GM10248 (cell line): ENCODE measurements at regions not wholly inside any gene's neighbourhood (a gene's known extent, or its start where the extent isn't known, plus 50 kb on each side); places are given as distances from the start of the nearest gene placed in this dataset.

Experiments
- CTCF ChIA-PET: fragments of 300-600 bp; sonication (Branson Sonifier 250); formaldehyde crosslinking; extraction: SDS; loops from one replicate; lab custom pipeline; 2021; ENCODE audit warnings: antibody characterized with exemption; lab: Yijun Ruan, JAX
- POLR2A ChIA-PET: fragments of 350-650 bp; sonication (Branson Sonifier 250); formaldehyde crosslinking; extraction: SDS; loops from one replicate; lab custom pipeline; 2020; ENCODE audit warnings: antibody characterized with exemption; lab: Yijun Ruan, JAX
- DNase-seq: peaks from one replicate; pipeline ENCODE4 v3.0.0; 2012; ENCODE audit errors: extremely low spot score
- TF ChIP-seq, protein P1 (sequence below): IDR thresholded peaks from 2 replicates; pipeline ENCODE4 v1.5.1; 2012; ENCODE audit warnings: mild to moderate bottlenecking, low read depth; ENCODE audit errors: extremely low read depth, missing control alignments, control extremely low read depth

DNA sequence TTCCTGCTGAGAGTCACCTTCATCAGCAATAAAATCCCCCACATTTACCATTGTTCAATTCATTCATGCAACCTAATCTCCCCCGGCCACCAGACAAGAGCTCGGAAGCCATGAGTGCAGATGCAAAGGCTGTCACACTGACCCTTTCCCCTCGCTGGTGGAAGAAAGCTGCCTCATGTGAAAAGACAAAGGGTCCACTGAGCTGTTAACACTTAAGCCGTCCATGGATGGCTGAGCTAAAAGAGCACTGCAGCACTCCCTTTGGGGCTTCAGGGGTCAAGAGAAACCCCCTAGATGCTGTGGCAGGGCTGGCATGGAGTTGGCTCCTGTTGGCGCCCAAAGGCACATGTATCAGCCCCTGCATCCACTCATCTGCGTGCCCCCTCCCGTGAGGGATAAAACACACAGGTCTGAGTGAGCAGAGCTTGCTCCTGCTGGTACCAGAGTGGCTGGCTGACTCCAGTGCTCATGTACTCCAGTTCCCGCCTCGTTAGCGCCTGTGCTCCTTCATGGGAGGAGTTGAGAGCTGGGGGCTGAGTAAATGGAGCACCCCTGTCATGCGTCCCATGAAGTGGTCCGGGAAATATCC lies 216.5 kb downstream of the PDHA2 start:
- ChIA-PET CTCF (interaction anchor here (1.0 to 1.5 kb wide), 4 partner anchors 8 to 20 kb away, joined by 3 to 4 read pairs (median 4); no protein-coding TSS in a partner anchor), POLR2A (no interaction called here)
- no peak for DNase-seq
- TF ChIP-seq, protein P1, sequence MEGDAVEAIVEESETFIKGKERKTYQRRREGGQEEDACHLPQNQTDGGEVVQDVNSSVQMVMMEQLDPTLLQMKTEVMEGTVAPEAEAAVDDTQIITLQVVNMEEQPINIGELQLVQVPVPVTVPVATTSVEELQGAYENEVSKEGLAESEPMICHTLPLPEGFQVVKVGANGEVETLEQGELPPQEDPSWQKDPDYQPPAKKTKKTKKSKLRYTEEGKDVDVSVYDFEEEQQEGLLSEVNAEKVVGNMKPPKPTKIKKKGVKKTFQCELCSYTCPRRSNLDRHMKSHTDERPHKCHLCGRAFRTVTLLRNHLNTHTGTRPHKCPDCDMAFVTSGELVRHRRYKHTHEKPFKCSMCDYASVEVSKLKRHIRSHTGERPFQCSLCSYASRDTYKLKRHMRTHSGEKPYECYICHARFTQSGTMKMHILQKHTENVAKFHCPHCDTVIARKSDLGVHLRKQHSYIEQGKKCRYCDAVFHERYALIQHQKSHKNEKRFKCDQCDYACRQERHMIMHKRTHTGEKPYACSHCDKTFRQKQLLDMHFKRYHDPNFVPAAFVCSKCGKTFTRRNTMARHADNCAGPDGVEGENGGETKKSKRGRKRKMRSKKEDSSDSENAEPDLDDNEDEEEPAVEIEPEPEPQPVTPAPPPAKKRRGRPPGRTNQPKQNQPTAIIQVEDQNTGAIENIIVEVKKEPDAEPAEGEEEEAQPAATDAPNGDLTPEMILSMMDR, result no peak

DNA sequence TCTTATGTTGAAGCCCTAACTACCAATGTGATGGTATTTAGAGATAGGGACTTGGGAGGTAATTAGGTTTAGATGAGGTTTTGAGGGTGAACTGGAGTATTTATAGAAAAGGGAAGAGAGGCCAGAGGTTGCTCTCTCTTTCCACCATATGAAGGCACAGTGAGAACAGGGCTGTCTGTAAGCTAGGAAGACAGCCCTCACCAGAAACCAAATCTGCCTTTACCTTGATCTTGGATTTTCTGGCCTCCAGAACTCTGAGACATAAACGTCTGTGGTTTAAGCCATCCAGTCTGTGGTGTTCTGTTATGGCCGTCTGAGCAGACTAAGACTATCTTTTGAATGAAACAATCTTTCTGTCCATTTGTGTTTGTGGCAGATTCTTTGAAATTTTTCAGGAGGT lies 223.7 kb downstream of the PDHA2 start:
- TF ChIP-seq, protein P1, result no peak
- ChIA-PET POLR2A (no interaction called here), CTCF (interaction anchor here (1.6 kb wide), 1 partner anchor 12 kb away, joined by 3 read pairs; no protein-coding TSS in a partner anchor)
- no peak for DNase-seq

DNA sequence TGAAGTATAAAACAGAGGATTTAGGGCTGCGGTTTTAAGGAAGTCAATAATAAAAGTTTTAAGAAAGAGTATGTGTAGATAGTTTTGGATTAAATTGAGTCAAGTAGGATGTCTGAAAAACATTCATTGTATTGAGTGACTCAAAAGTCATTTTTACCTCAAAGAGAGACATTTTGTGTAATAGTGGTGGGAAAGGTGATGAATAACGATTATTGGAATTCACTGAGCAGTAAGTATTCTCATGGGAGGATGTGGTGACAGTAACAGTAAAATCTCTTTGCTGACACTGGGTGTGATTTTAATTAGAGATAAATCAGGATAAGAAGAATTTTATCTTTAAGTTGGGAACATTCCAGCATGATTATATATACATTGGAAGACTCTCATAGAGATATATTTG lies 233.6 kb downstream of the PDHA2 start:
- DNase-seq, result no peak
- POLR2A ChIA-PET, result no interaction called here
- CTCF ChIA-PET, result no interaction called here
- TF ChIP-seq, protein P1, result no peak

DNA sequence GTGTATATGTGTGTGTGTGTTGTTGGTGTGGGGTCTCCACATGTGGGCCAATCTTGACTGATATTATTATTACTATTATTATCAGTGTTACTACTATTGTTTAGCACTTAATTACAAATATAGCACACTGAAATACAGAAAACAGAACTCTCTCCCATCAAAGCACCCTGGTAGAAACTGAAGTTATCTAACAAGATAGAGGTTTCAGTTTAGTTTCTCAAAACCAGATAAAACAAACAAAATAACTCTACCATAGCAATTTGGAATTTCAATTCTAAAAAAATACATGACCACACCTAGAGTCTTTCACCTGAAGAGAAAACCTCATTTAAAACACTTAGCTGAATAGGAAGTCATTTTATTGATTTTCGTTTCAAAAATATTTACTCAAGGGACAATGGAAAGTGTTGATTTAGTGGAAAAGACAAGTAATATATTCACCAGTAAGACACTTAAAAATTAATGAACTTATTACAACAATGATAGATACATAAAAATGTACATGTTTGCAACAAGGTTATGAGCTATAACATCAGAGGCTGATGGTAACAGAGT lies 252.3 kb downstream of the PDHA2 start:
- ChIA-PET POLR2A (no interaction called here), CTCF (no interaction called here)
- TF ChIP-seq, protein P1, result no peak
- DNase-seq, result no peak

DNA sequence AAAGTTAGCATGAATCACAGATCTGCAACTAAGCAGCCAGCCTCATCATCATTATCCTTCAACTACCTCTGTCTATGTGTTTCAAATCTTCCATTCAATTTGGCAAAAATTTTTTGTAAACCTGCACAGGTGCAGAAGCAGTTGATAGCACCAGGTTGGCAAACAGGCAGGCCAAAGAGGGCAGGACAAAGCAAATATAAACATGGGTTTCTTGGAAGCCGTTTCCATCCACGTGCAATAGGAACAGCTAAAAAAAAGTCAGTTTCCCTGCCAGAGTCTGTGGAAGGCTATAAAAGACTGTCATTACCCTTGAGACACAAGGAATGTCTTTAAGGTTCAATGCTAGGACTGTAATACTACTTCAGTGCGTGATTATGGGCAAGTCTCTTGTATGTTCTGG lies 253.2 kb downstream of the PDHA2 start:
- TF ChIP-seq, protein P1, result no peak
- ChIA-PET POLR2A (no interaction called here), CTCF (no interaction called here)
- no peak for DNase-seq

DNA sequence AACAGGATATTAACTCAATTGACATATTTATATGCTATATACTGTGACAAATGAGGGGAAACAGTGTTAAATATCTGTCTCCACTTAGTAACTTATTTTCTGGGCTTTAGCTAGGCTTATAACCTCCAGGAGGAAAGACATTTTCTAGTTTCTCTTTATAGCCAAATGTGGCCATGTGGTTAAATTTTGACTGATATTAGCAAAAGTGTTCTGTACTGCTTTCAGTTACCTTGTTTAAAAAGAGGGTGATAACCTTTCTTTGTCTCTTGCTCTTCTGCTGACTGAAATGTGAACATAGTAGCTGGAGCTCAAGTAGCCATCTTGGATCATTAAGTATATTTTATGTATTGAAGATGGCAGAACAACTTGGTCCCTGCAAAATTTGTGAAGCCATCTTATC lies 253.7 kb downstream of the PDHA2 start:
- no peak for DNase-seq
- ChIA-PET POLR2A (no interaction called here), CTCF (no interaction called here)
- TF ChIP-seq, protein P1, result no peak

DNA sequence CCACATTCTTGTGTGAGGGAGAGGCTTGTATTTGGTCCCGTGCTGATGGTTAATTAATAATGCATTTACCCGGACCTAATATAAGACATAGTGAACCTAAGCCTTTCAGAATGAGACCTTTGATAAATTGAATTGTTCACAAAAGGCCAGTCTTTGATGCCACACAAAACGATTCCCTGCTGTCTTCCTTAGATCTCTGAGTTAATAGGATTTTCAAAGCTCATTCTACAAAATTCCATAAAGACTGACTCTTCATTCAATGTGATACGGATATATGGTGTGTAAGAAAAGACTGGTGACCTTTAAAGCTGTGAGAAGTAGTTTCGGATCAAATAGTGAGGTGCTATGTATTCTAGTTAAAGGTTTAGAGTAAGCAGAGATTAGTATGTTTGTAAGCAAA lies 254.3 kb downstream of the PDHA2 start:
- TF ChIP-seq, protein P1, result no peak
- DNase-seq, result no peak
- CTCF ChIA-PET, result no interaction called here
- POLR2A ChIA-PET, result no interaction called here
